Upper lobe of left lung (tissue), 6 donors: ENCODE measurements at regions not wholly inside any gene's neighbourhood (a gene's known extent, or its start where the extent isn't known, plus 50 kb on each side); places are given as distances from the start of the nearest gene placed in this dataset.

Experiments
- ATAC-seq, 2 donors: fragments of 200-7000 bp; cut with Tn5 transposase; one replicate each; pipeline ENCODE4 v1.9.1; 2022; ENCODE audit warnings: mild to moderate bottlenecking in 2 of 2, moderate library complexity in 2 of 2; ENCODE audit not compliant: low FRiP score in 2 of 2
- DNase-seq, 2 donors: peaks; one replicate each; pipeline ENCODE4 v3.0.0-alpha.2; 2019 to 2020
- H3K27ac ChIP-seq, 4 donors: fragments of 200-600 bp; sonication (generic); one replicate each; pipeline ENCODE4 v1.5.1; 2016 to 2019
- H3K27me3 ChIP-seq, 4 donors: fragments of 200-600 bp; sonication (generic); one replicate each; pipeline ENCODE4 v1.5.1; 2017 to 2019
- H3K36me3 ChIP-seq, 4 donors: fragments of 200-600 bp; sonication (generic); one replicate each; pipeline ENCODE4 v1.5.1; 2016 to 2019
- H3K4me1 ChIP-seq, 4 donors: fragments of 200-600 bp; sonication (generic); one replicate each; pipeline ENCODE4 v1.5.1; 2018 to 2019
- H3K4me3 ChIP-seq, 4 donors: fragments of 200-600 bp; sonication (generic); one replicate each; pipeline ENCODE4 v1.5.1; 2017 to 2019; ENCODE audit warnings: mild to moderate bottlenecking in 2 of 4, moderate library complexity in 1 of 4
- H3K9me3 ChIP-seq, 4 donors: fragments of 200-600 bp; sonication (generic); one replicate each; pipeline ENCODE4 v1.5.1; 2018 to 2019
- CTCF ChIP-seq, 6 experiments: fragments of 450-650 bp in 4 of 6; fragments of 200-600 bp in 2 of 6; sonication (generic) in 2 of 6; IDR thresholded peaks; one replicate each; pipeline ENCODE4 v1.5.1; 2016 to 2019; ENCODE audit warnings: antibody characterized with exemption in 6 of 6
- EP300 ChIP-seq, 4 donors: sonication (generic); formaldehyde crosslinking; IDR thresholded peaks; one replicate each; pipeline ENCODE4 v1.5.1; 2017; ENCODE audit warnings: antibody characterized with exemption in 4 of 4, control low read depth in 2 of 4
- POLR2A ChIP-seq, 4 donors: fragments of 450-650 bp; IDR thresholded peaks; one replicate each; pipeline ENCODE4 v1.5.1; 2016 to 2017; ENCODE audit warnings: antibody characterized with exemption in 4 of 4, mild to moderate bottlenecking in 2 of 4
- POLR2AphosphoS5 ChIP-seq, 2 donors: sonication (generic); formaldehyde crosslinking; IDR thresholded peaks; one replicate each; pipeline ENCODE4 v1.5.1; 2017; ENCODE audit warnings: antibody characterized with exemption in 2 of 2
- WGBS, 2 donors: methylation state at CpG; one replicate each; pipeline ENCODE4 v1.1.5; 2017 to 2018; 5-methylcytosine and 5-hydroxymethylcytosine counted together
- donor health status: DM: no; HTN: no; CAD: no; lungs with moderate emphysema.
- donor health status: DM: no; HTN: yes; CAD: no; lungs with severe emphysema.

GRCh38 chr18:73879328-73879727, 268.3 kb downstream of the FBXO15 start:
- 65 to 69% methylated on average over 1 of the region's 1 CpG for WGBS, 2 donors
- H3K36me3 ChIP-seq = no peaks in the 10 kb centered on the region
- H3K27me3 ChIP-seq = no peaks in the 10 kb centered on the region
- no peaks in the 10 kb centered on the region for H3K4me1 ChIP-seq
- no peaks in the 10 kb centered on the region for H3K9me3 ChIP-seq
- ATAC-seq (no peak), DNase-seq (no peak)
- H3K27ac ChIP-seq = no peak overlapping the region
- no peak for TF ChIP-seq EP300 (IDR thresholded peaks at IDR 0.05)
- TF ChIP-seq POLR2AphosphoS5 (IDR thresholded peaks at IDR 0.05) = no peak
- no peak for TF ChIP-seq POLR2A (IDR thresholded peaks at IDR 0.05)
- TF ChIP-seq CTCF (IDR thresholded peaks at IDR 0.05) = no peak
- H3K4me3 ChIP-seq = no peak overlapping the region

- no peaks in the 10 kb centered on the region for H3K9me3 ChIP-seq
- DNase-seq = no peak
- H3K4me3 ChIP-seq = no peak overlapping the region
- 74 to 84% methylated on average over 3 of the region's 3 CpGs for WGBS, 2 donors
- no peaks in the 10 kb centered on the region for H3K4me1 ChIP-seq
- no peak for TF ChIP-seq POLR2AphosphoS5 (IDR thresholded peaks at IDR 0.05)
- TF ChIP-seq POLR2A (IDR thresholded peaks at IDR 0.05) = no peak
- TF ChIP-seq CTCF (IDR thresholded peaks at IDR 0.05) = no peak
- no peak for TF ChIP-seq EP300 (IDR thresholded peaks at IDR 0.05)
- H3K27ac ChIP-seq = no peak overlapping the region
- H3K27me3 ChIP-seq = no peaks in the 10 kb centered on the region
- no peaks in the 10 kb centered on the region for H3K36me3 ChIP-seq
- no peak for ATAC-seq
Observed at GRCh38 chr18:73869182-73869581, 278.5 kb downstream of the FBXO15 start.

GRCh38 chr18:73861771-73862170, 285.9 kb downstream of the FBXO15 start:
- H3K9me3 ChIP-seq = no peaks in the 10 kb centered on the region
- no peaks in the 10 kb centered on the region for H3K36me3 ChIP-seq
- no peak for ATAC-seq

GRCh38 chr18:73859837-73860397, 287.7 kb downstream of the FBXO15 start:
- Histone ChIP-seq H3K4me3 (no peak overlapping the region), H3K4me1 (no peaks in the 10 kb centered on the region), H3K36me3 (no peaks in the 10 kb centered on the region), H3K27me3 (no peaks in the 10 kb centered on the region), H3K27ac (no peak overlapping the region), H3K9me3 (no peaks in the 10 kb centered on the region)
- 81 to 86% methylated on average over 9 of the region's 9 CpGs for WGBS, 2 donors
- DNase-seq (no peak), ATAC-seq (no peak)
- TF ChIP-seq CTCF (IDR thresholded peaks at IDR 0.05) (no peak), EP300 (IDR thresholded peaks at IDR 0.05) (no peak), POLR2AphosphoS5 (IDR thresholded peaks at IDR 0.05) (no peak), POLR2A (IDR thresholded peaks at IDR 0.05) (no peak)

More at GRCh38 chr18:73861771-73862170, 285.9 kb downstream of the FBXO15 start:
- Histone ChIP-seq H3K27ac (no peak overlapping the region), H3K4me1 (no peaks in the 10 kb centered on the region), H3K27me3 (no peaks in the 10 kb centered on the region), H3K4me3 (no peak overlapping the region)
- WGBS, 2 donors = 59 to 86% methylated on average over 6 of the region's 6 CpGs
- no peak for TF ChIP-seq CTCF (IDR thresholded peaks at IDR 0.05)
- no peak for TF ChIP-seq EP300 (IDR thresholded peaks at IDR 0.05)
- TF ChIP-seq POLR2AphosphoS5 (IDR thresholded peaks at IDR 0.05) = no peak
- TF ChIP-seq POLR2A (IDR thresholded peaks at IDR 0.05) = no peak
- no peak for DNase-seq
